H9 (cell line): ENCODE measurements at regions not wholly inside any gene's neighbourhood (a gene's known extent, or its start where the extent isn't known, plus 50 kb on each side); places are given as distances from the start of the nearest gene placed in this dataset.

Experiments
- DNase-seq: peaks from one replicate; pipeline ENCODE4 v3.0.0-alpha.2; 2017
- H2AFZ ChIP-seq: one replicate; pipeline ENCODE4 v1.6.1; 2013; ENCODE audit warnings: mild to moderate bottlenecking, low read length, control low read depth, moderate library complexity
- H2AK5ac ChIP-seq: 2 replicates; pipeline ENCODE4 v1.6.1; 2013; ENCODE audit warnings: low read length, control low read depth, mixed read lengths; ENCODE audit not compliant: insufficient read length
- H2BK120ac ChIP-seq: one replicate; pipeline ENCODE4 v1.6.1; 2013; ENCODE audit warnings: low read depth, mild to moderate bottlenecking, low read length, control low read depth, inconsistent platforms; ENCODE audit not compliant: poor library complexity, severe bottlenecking
- H2BK12ac ChIP-seq: 2 replicates; pipeline ENCODE4 v1.6.1; 2013; ENCODE audit warnings: low read length, control low read depth, mixed read lengths, low read depth; ENCODE audit not compliant: insufficient read length
- H2BK15ac ChIP-seq: 2 replicates; pipeline ENCODE4 v1.6.1; 2013; ENCODE audit warnings: low read depth, low read length, control low read depth
- H2BK20ac ChIP-seq: one replicate; pipeline ENCODE4 v1.6.1; 2013; ENCODE audit warnings: low read depth, mild to moderate bottlenecking, low read length, control low read depth, inconsistent platforms; ENCODE audit not compliant: poor library complexity, severe bottlenecking
- H2BK5ac ChIP-seq: 2 replicates; pipeline ENCODE4 v1.6.1; 2013; ENCODE audit warnings: low read length, control low read depth, mixed read lengths; ENCODE audit not compliant: insufficient read length
- H3K14ac ChIP-seq: 2 replicates; pipeline ENCODE4 v1.6.1; 2013; ENCODE audit warnings: low read length, control low read depth; ENCODE audit not compliant: insufficient read depth
- H3K18ac ChIP-seq: 2 replicates; pipeline ENCODE4 v1.6.1; 2013; ENCODE audit warnings: low read depth, mild to moderate bottlenecking, mixed read lengths, low read length, control low read depth; ENCODE audit not compliant: insufficient read length
- H3K23ac ChIP-seq: 2 replicates; pipeline ENCODE4 v1.6.1; 2013; ENCODE audit warnings: low read length, control low read depth, mixed read lengths, low read depth; ENCODE audit not compliant: insufficient read length
- H3K23me2 ChIP-seq: 2 replicates; pipeline ENCODE4 v1.6.1; 2013; ENCODE audit warnings: low read depth, mild to moderate bottlenecking, mixed read lengths, low read length, control low read depth; ENCODE audit not compliant: insufficient read length, poor library complexity, severe bottlenecking
- H3K27ac ChIP-seq: 2 replicates; pipeline ENCODE4 v1.5.1; 2013; ENCODE audit warnings: low read length, control low read depth, mixed read lengths, low read depth; ENCODE audit not compliant: insufficient read length
- H3K27me3 ChIP-seq: 2 replicates; pipeline ENCODE4 v1.6.1; 2013; ENCODE audit warnings: low read length, control low read depth, inconsistent platforms; ENCODE audit not compliant: insufficient read depth
- H3K4ac ChIP-seq: 2 replicates; pipeline ENCODE4 v1.6.1; 2013; ENCODE audit warnings: low read depth, mild to moderate bottlenecking, control low read depth, inconsistent platforms, low read length, moderate library complexity
- H3K4me1 ChIP-seq: 2 replicates; pipeline ENCODE4 v1.6.1; 2013; ENCODE audit warnings: low read length, control low read depth, inconsistent platforms; ENCODE audit not compliant: insufficient read depth
- H3K4me2 ChIP-seq: 2 replicates; pipeline ENCODE4 v1.6.1; 2013; ENCODE audit warnings: low read length, control low read depth, mixed read lengths; ENCODE audit not compliant: insufficient read length, insufficient read depth
- H3K56ac ChIP-seq: 2 replicates; pipeline ENCODE4 v1.6.1; 2013; ENCODE audit warnings: low read depth, mild to moderate bottlenecking, mixed read lengths, low read length, control low read depth; ENCODE audit not compliant: insufficient read length
- H3K79me1 ChIP-seq: 2 replicates; pipeline ENCODE4 v1.6.1; 2013; ENCODE audit warnings: low read depth, mild to moderate bottlenecking, moderate library complexity, low read length, control low read depth, inconsistent platforms; ENCODE audit not compliant: insufficient read depth, poor library complexity, severe bottlenecking
- H3K79me2 ChIP-seq: 2 replicates; pipeline ENCODE4 v1.6.1; 2013; ENCODE audit warnings: low read length, control low read depth, inconsistent platforms; ENCODE audit not compliant: insufficient read depth
- H3K9ac ChIP-seq: 2 replicates; pipeline ENCODE4 v1.6.1; 2013; ENCODE audit warnings: low read length, control low read depth, mixed read lengths; ENCODE audit not compliant: insufficient read length; ENCODE audit errors: extremely low read depth
- H3K9me3 ChIP-seq: one replicate; pipeline ENCODE4 v1.6.1; 2013; ENCODE audit warnings: low read depth, low read length, inconsistent platforms; ENCODE audit not compliant: control insufficient read depth
- H3T11ph ChIP-seq: one replicate; pipeline ENCODE4 v1.6.1; 2013; ENCODE audit warnings: mild to moderate bottlenecking, low read length, control low read depth, inconsistent platforms
- H4K20me1 ChIP-seq: one replicate; pipeline ENCODE4 v1.6.1; 2013; ENCODE audit not compliant: control insufficient read depth, insufficient read length, insufficient read depth
- H4K5ac ChIP-seq: 2 replicates; pipeline ENCODE4 v1.6.1; 2013; ENCODE audit warnings: low read depth, mild to moderate bottlenecking, mixed read lengths, low read length, control low read depth; ENCODE audit not compliant: insufficient read length
- H4K8ac ChIP-seq: replicated peaks from 2 replicates; pipeline ENCODE4 v1.6.1; 2013; ENCODE audit warnings: low read length, control low read depth, mixed read lengths, low read depth; ENCODE audit not compliant: insufficient read length
- H4K91ac ChIP-seq: 2 replicates; pipeline ENCODE4 v1.6.1; 2013; ENCODE audit warnings: low read depth, mild to moderate bottlenecking, moderate library complexity, mixed read lengths, low read length, control low read depth; ENCODE audit not compliant: insufficient read length
- H3K27ac Mint-ChIP-seq, 3 experiments: 2 replicates in 2 of 3; 3 replicates in 1 of 3; pipeline ENCODE4 v1.8.0; 2020 to 2021; ENCODE audit warnings: mixed read lengths in 3 of 3, mild to moderate bottlenecking in 1 of 3, moderate library complexity in 1 of 3
- H3K27me3 Mint-ChIP-seq: 2 replicates; pipeline ENCODE4 v1.8.0; 2021; ENCODE audit warnings: low read depth, mild to moderate bottlenecking, moderate library complexity, mixed read lengths
- H3K36me3 Mint-ChIP-seq, 3 experiments: 2 replicates in 2 of 3; 3 replicates in 1 of 3; pipeline ENCODE4 v1.8.0; 2020 to 2021; ENCODE audit warnings: low read depth in 3 of 3, mixed read lengths in 3 of 3; ENCODE audit not compliant: insufficient read depth in 1 of 3
- H3K4me1 Mint-ChIP-seq, 2 experiments: 2 replicates each; pipeline ENCODE4 v1.8.0; 2020; ENCODE audit warnings: mixed read lengths in 2 of 2
- H3K4me3 Mint-ChIP-seq, 2 experiments: 2 replicates in 1 of 2; 3 replicates in 1 of 2; pipeline ENCODE4 v1.8.0; 2020 to 2021; ENCODE audit warnings: mild to moderate bottlenecking in 2 of 2, mixed read lengths in 2 of 2, moderate library complexity in 1 of 2
- H3K9me3 Mint-ChIP-seq, 2 experiments: 2 replicates in 1 of 2; 3 replicates in 1 of 2; pipeline ENCODE4 v1.8.0; 2020; ENCODE audit warnings: mild to moderate bottlenecking in 2 of 2, mixed read lengths in 2 of 2, moderate library complexity in 1 of 2
- WGBS: extraction: QIAGEN DNeasy Blood & Tissue Kit; methylation state at CpG from one replicate; pipeline ENCODE4 v1.1.7; 2013; ENCODE audit warnings: missing lambda C conversion rate, low lambda C conversion rate, mixed read lengths; ENCODE audit not compliant: insufficient read length; ENCODE audit errors: extremely low coverage; 5-methylcytosine and 5-hydroxymethylcytosine counted together
- TF ChIP-seq, protein P1 (sequence below): fragments of 200-600 bp; sonication (generic); conservative IDR thresholded peaks from 3 replicates; pipeline ENCODE4 v1.8.0; 2021; ENCODE audit warnings: antibody characterized with exemption, mild to moderate bottlenecking

DNA sequence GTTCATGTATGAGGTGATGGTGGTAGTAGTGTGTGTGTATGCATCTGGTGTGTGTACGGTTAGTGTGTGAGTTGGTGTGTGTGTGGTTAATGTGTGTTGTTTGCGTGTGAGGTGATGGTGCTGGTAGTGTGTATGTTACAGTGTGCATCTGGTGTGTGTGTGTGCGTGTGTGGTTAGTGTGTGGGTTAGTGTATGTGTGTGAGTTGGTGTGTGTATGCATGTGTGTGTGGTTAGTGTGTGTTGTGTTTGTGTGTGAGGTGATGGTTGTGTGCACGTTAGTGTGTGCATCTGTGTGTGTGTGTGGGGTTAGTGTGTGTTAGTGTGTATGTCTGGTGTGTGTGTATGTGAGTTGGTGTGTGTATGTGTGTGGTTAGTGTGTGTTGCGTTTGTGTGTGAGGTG is 153.0 kb downstream of the ACTR3B start:
- no peak overlapping the region for H3K4ac ChIP-seq
- H3K9ac ChIP-seq, result no peak overlapping the region
- Mint-ChIP-seq H3K4me3 (no peak overlapping the region), H3K4me1 (peaks cover 0 to 8% of the 10 kb centered on the region in 2 experiments; a peak in 3 of 4 replicates), H3K36me3 (no peaks in the 10 kb centered on the region), H3K9me3 (no peaks in the 10 kb centered on the region), H3K27me3 (peaks cover 4% of the 10 kb centered on the region), H3K27ac (no peak overlapping the region)
- H3K9me3 ChIP-seq, result no peaks in the 10 kb centered on the region
- no peak overlapping the region for H3K27ac ChIP-seq
- no peak overlapping the region for H2AK5ac ChIP-seq
- peak overlapping the region; percentile 0 for H3K18ac ChIP-seq
- no peak overlapping the region for H2BK12ac ChIP-seq
- no peak overlapping the region for H3K14ac ChIP-seq
- no peaks in the 10 kb centered on the region for H4K20me1 ChIP-seq
- TF ChIP-seq, protein P1, sequence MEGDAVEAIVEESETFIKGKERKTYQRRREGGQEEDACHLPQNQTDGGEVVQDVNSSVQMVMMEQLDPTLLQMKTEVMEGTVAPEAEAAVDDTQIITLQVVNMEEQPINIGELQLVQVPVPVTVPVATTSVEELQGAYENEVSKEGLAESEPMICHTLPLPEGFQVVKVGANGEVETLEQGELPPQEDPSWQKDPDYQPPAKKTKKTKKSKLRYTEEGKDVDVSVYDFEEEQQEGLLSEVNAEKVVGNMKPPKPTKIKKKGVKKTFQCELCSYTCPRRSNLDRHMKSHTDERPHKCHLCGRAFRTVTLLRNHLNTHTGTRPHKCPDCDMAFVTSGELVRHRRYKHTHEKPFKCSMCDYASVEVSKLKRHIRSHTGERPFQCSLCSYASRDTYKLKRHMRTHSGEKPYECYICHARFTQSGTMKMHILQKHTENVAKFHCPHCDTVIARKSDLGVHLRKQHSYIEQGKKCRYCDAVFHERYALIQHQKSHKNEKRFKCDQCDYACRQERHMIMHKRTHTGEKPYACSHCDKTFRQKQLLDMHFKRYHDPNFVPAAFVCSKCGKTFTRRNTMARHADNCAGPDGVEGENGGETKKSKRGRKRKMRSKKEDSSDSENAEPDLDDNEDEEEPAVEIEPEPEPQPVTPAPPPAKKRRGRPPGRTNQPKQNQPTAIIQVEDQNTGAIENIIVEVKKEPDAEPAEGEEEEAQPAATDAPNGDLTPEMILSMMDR, result no peak
- no peak overlapping the region for H2BK120ac ChIP-seq
- peak overlapping the region; percentile 69 for H4K5ac ChIP-seq
- H3K79me1 ChIP-seq, result no peaks in the 10 kb centered on the region
- H2BK5ac ChIP-seq, result no peak overlapping the region
- no peak for DNase-seq
- 100% methylated on average over 4 of the region's 5 CpGs for WGBS
- H3K23me2 ChIP-seq, result no peaks in the 10 kb centered on the region
- H2BK20ac ChIP-seq, result no peak overlapping the region
- H4K91ac ChIP-seq, result no peak overlapping the region
- peak overlapping the region; percentile 18 for H3K23ac ChIP-seq
- no peaks in the 10 kb centered on the region for H3K4me1 ChIP-seq
- H3T11ph ChIP-seq, result no peak overlapping the region
- H2BK15ac ChIP-seq, result no peak overlapping the region
- no peak overlapping the region for H3K4me2 ChIP-seq
- H4K8ac ChIP-seq, result no peak overlapping the region
- no peak overlapping the region for H2AFZ ChIP-seq
- H3K79me2 ChIP-seq, result no peaks in the 10 kb centered on the region
- no peaks in the 10 kb centered on the region for H3K27me3 ChIP-seq
- H3K56ac ChIP-seq, result no peak overlapping the region
